HepG2 (cell line): ENCODE measurements at regions not wholly inside any gene's neighbourhood (a gene's known extent, or its start where the extent isn't known, plus 50 kb on each side); places are given as distances from the start of the nearest gene placed in this dataset.

Experiments used
- ATAC-seq: fragments of 200-7000 bp; cut with Tn5 transposase; 3 replicates; pipeline ENCODE4 v1.9.1; 2020; ENCODE audit warnings: mild to moderate bottlenecking, moderate library complexity
- BruUV-seq: library from RNA; stranded (reverse); fragments of 400-500 nt; replicated peaks from 2 replicates; lab custom pipeline; 2021; lab: Mats Ljungman, UMichigan
- CTCF ChIA-PET: fragments of 300-600 bp; formaldehyde crosslinking; extraction: SDS; loops from one replicate; lab custom pipeline; 2021; ENCODE audit warnings: low total read pairs, inconsistent platforms, low intra/inter-chr PET ratio; lab: Yijun Ruan, JAX
- POLR2A ChIA-PET: fragments of 350-600 bp; sonication (Branson Sonifier 250); formaldehyde crosslinking; loops from one replicate; lab custom pipeline; 2020; ENCODE audit warnings: antibody characterized with exemption, inconsistent platforms; lab: Yijun Ruan, JAX
- DNase-seq: peaks from one replicate; pipeline ENCODE4 v3.0.0-alpha.2; 2015; ENCODE audit warnings: low spot score
- FAIRE-seq: peaks from 3 replicates; lab custom pipeline; 2011; peaks lifted over from hg19 to GRCh38; lab: Jason Lieb, UNC
- H2AFZ ChIP-seq: one replicate; pipeline ENCODE4 v1.6.1; 2011; ENCODE audit warnings: low read length, inconsistent platforms
- H3K27ac ChIP-seq: fragments of 300-600 bp; 3 replicates; pipeline ENCODE4 v1.8.0; 2011; ENCODE audit warnings: mixed run types, mild to moderate bottlenecking, mixed read lengths, low read length, inconsistent platforms; ENCODE audit not compliant: insufficient read depth; ENCODE audit errors: extremely low read length
- H3K27me3 ChIP-seq, 2 experiments: fragments of 200-600 bp in 1 of 2; 2 replicates in 1 of 2; 3 replicates in 1 of 2; pipeline versions ENCODE4 v1.6.0 to v1.8.0; 2011; ENCODE audit warnings: low read length in 2 of 2, mild to moderate bottlenecking in 2 of 2, moderate library complexity in 2 of 2, inconsistent platforms in 1 of 2; ENCODE audit not compliant: insufficient read depth in 2 of 2, control insufficient read depth in 1 of 2
- H3K36me3 ChIP-seq, 2 experiments: fragments of 200-600 bp in 1 of 2; replicated peaks in 1 of 2; 2 replicates in 1 of 2; 3 replicates in 1 of 2; pipeline versions ENCODE4 v1.5.1 to v1.8.0; 2011; ENCODE audit warnings: low read length in 2 of 2, inconsistent platforms in 1 of 2; ENCODE audit not compliant: insufficient read depth in 2 of 2, control insufficient read depth in 1 of 2
- H3K4me1 ChIP-seq: 2 replicates; pipeline ENCODE4 v1.5.1; 2012; ENCODE audit warnings: low read length, inconsistent platforms; ENCODE audit not compliant: insufficient read depth
- H3K4me2 ChIP-seq: 2 replicates; pipeline ENCODE4 v1.6.0; 2011; ENCODE audit warnings: low read depth, low read length, inconsistent platforms
- H3K4me3 ChIP-seq, 3 experiments: fragments of 200-600 bp in 1 of 3; sonication (generic), shearing (Covaris generic) in 1 of 3; replicated peaks in 1 of 3; 2 replicates each; pipeline ENCODE4 v1.5.1; 2011 to 2016; ENCODE audit warnings: low read length in 3 of 3, inconsistent platforms in 2 of 3, low read depth in 2 of 3, mild to moderate bottlenecking in 2 of 3, control low read depth in 1 of 3, mixed read lengths in 1 of 3; ENCODE audit not compliant: insufficient read depth in 1 of 3
- H3K79me2 ChIP-seq: one replicate; pipeline ENCODE4 v1.6.1; 2011; ENCODE audit warnings: low read length, inconsistent platforms; ENCODE audit not compliant: insufficient read depth
- H3K9ac ChIP-seq: 2 replicates; pipeline ENCODE4 v1.6.0; 2011; ENCODE audit warnings: mild to moderate bottlenecking, low read depth, low read length, inconsistent platforms; ENCODE audit not compliant: insufficient read depth
- H3K9me3 ChIP-seq: 2 replicates; pipeline ENCODE4 v1.5.1; 2012; ENCODE audit warnings: mild to moderate bottlenecking, low read length
- H4K20me1 ChIP-seq: 2 replicates; pipeline ENCODE4 v1.6.0; 2011; ENCODE audit warnings: inconsistent platforms, mild to moderate bottlenecking, low read length, moderate library complexity; ENCODE audit not compliant: insufficient read depth
- GRHL1 ChIP-seq: sonication (generic); formaldehyde crosslinking; conservative IDR thresholded peaks from 2 replicates; pipeline ENCODE4 v1.8.0; 2022; ENCODE audit warnings: missing genetic modification reagents
- IKZF4 ChIP-seq: sonication (generic); formaldehyde crosslinking; IDR thresholded peaks from 2 replicates; pipeline ENCODE4 v1.5.1; 2020; ENCODE audit warnings: borderline replicate concordance, mild to moderate bottlenecking, low read depth, missing genetic modification reagents; ENCODE audit errors: not compliant biosample characterization
- MLLT10 ChIP-seq: sonication (generic); formaldehyde crosslinking; IDR thresholded peaks from 2 replicates; pipeline ENCODE4 v1.4.0; 2020; ENCODE audit warnings: missing genetic modification reagents
- NR2F1 ChIP-seq, 2 experiments: fragments of 450-650 bp in 1 of 2; formaldehyde crosslinking in 1 of 2; IDR thresholded peaks; 2 replicates each; pipeline versions ENCODE4 v1.5.0 to v1.6.1; 2016 to 2020; ENCODE audit warnings: mild to moderate bottlenecking in 1 of 2, missing compliant biosample characterization in 1 of 2, missing genetic modification reagents in 1 of 2, moderate library complexity in 1 of 2
- RBAK ChIP-seq: sonication (generic); formaldehyde crosslinking; IDR thresholded peaks from 2 replicates; pipeline ENCODE4 v1.5.1; 2020; ENCODE audit warnings: mild to moderate bottlenecking, missing genetic modification reagents
- SOX13 ChIP-seq, 3 experiments: fragments of 450-650 bp in 1 of 3; sonication (generic) in 1 of 3; formaldehyde crosslinking in 1 of 3; IDR thresholded peaks in 2 of 3; conservative IDR thresholded peaks in 1 of 3; 2 replicates each; pipeline versions ENCODE4 v1.5.0 to v1.6.1; 2016 to 2020; ENCODE audit warnings: antibody characterized with exemption in 1 of 3, mild to moderate bottlenecking in 1 of 3, missing compliant biosample characterization in 1 of 3, missing genetic modification reagents in 1 of 3, moderate library complexity in 1 of 3
- SRF ChIP-seq: IDR thresholded peaks from 2 replicates; pipeline ENCODE4 v1.6.1; 2011; ENCODE audit warnings: mild to moderate bottlenecking, low read depth, low read length, moderate library complexity
- ZFP36L1 ChIP-seq: sonication (generic); formaldehyde crosslinking; IDR thresholded peaks from 2 replicates; pipeline ENCODE4 v1.8.0; 2022; ENCODE audit warnings: mild to moderate bottlenecking, missing genetic modification reagents, moderate library complexity
- ZNF468 ChIP-seq: sonication (generic); formaldehyde crosslinking; IDR thresholded peaks from 2 replicates; pipeline ENCODE4 v1.8.0; 2022; ENCODE audit warnings: mild to moderate bottlenecking, moderate library complexity, missing genetic modification reagents
- ZSCAN21 ChIP-seq: sonication (generic); formaldehyde crosslinking; IDR thresholded peaks from 2 replicates; pipeline ENCODE4 v1.8.0; 2022; ENCODE audit warnings: mild to moderate bottlenecking, missing genetic modification reagents, moderate library complexity, borderline replicate concordance
- WGBS: methylation state at CpG from one replicate; pipeline ENCODE4 v1.1.6; 2017; ENCODE audit warnings: low lambda C conversion rate; 5-methylcytosine and 5-hydroxymethylcytosine counted together
- in situ Hi-C: cut with HindIII; loops from 2 replicates; pipeline ENCODE4 v1.10.0; 2017; ENCODE audit warnings: low pct_unique_long_range_greater_than_20kb; ENCODE audit not compliant: extremely low pct_ligation_motif_present
- intact Hi-C: fragments of 100-400 bp; cut with micrococcal nuclease; formaldehyde crosslinking; loops from one replicate; pipeline ENCODE4 v1.10.0; 2022; ENCODE audit not compliant: unreplicated experiment

GRCh38 chr7:35860664-35861063 is 59.8 kb downstream of the SEPTIN7 start (continued):
- TF ChIP-seq RBAK (no peak), ZSCAN21 (CRISPR knock-in tag) (no peak), ZFP36L1 (CRISPR knock-in tag) (no peak)

GRCh38 chr7:35865287-35865686 is 64.4 kb downstream of the SEPTIN7 start:
- no peaks in the 10 kb centered on the region for H4K20me1 ChIP-seq
- H3K4me2 ChIP-seq = no peak overlapping the region
- H3K27me3 ChIP-seq = no peaks in the 10 kb centered on the region
- H3K9me3 ChIP-seq = no peaks in the 10 kb centered on the region
- H3K9ac ChIP-seq = no peak overlapping the region
- BruUV-seq = no TSS peak
- no peak overlapping the region for H3K4me3 ChIP-seq
- H2AFZ ChIP-seq = no peak overlapping the region
- peaks cover 16% of the 10 kb centered on the region for H3K79me2 ChIP-seq
- ChIA-PET CTCF (no interaction called here), POLR2A (no interaction called here)
- ATAC-seq (no peak), FAIRE-seq (no peak), DNase-seq (no peak)
- no peak overlapping the region for H3K27ac ChIP-seq
- in situ Hi-C loops = no loop called here
- peaks cover 2 to 16% of the 10 kb centered on the region in 2 experiments; a peak in 4 of 5 replicates for H3K36me3 ChIP-seq
- no peaks in the 10 kb centered on the region for H3K4me1 ChIP-seq
- 98% methylated on average over 3 of the region's 3 CpGs for WGBS
- no peak for TF ChIP-seq NR2F1 (CRISPR knock-in tag; IDR thresholded peaks at IDR 0.05)
- no peak for TF ChIP-seq ZNF468 (CRISPR knock-in tag)
- no peak for TF ChIP-seq GRHL1
- TF ChIP-seq SOX13 (IDR thresholded peaks at IDR 0.05) = no peak
- no peak for TF ChIP-seq SOX13 (CRISPR knock-in tag; conservative IDR thresholded peaks at IDR 0.05 in 1 of 2, IDR thresholded peaks at IDR 0.05 in 1 of 2)
- TF ChIP-seq MLLT10 (CRISPR knock-in tag) = no peak
- no peak for TF ChIP-seq IKZF4 (CRISPR knock-in tag)
- TF ChIP-seq SRF = no peak
- intact Hi-C loops = no loop called here
